GM12873 (cell line): ENCODE measurements at regions not wholly inside any gene's neighbourhood (a gene's known extent, or its start where the extent isn't known, plus 50 kb on each side); places are given as distances from the start of the nearest gene placed in this dataset.

Experiments
- TF ChIP-seq, protein P1 (sequence below): IDR thresholded peaks from 2 replicates; pipeline ENCODE4 v1.5.1; 2012; ENCODE audit warnings: low read depth, mild to moderate bottlenecking, moderate library complexity, low read length, control low read depth; ENCODE audit not compliant: insufficient read depth; ENCODE audit errors: missing control alignments

DNA sequence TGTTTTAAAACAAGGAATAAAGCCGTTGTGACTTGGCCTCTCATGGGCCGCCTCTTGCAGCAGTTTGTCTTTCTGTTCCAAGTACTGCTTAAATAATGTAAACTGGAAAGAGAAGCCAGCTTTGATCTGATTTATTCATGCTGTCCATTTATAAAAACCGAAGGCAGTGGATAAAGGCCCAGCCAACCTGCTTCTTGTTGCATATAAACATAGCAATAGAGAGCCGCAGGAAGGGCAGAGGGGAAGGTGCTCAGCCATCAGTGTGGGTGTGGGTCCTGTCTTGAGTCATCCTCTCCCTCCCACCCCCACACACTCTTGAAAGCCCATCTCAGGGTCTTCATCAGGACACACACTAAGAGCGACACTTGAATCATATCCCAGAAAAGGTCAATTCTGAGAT, 187.9 kb upstream of the FAM9B start:
- TF ChIP-seq, protein P1, sequence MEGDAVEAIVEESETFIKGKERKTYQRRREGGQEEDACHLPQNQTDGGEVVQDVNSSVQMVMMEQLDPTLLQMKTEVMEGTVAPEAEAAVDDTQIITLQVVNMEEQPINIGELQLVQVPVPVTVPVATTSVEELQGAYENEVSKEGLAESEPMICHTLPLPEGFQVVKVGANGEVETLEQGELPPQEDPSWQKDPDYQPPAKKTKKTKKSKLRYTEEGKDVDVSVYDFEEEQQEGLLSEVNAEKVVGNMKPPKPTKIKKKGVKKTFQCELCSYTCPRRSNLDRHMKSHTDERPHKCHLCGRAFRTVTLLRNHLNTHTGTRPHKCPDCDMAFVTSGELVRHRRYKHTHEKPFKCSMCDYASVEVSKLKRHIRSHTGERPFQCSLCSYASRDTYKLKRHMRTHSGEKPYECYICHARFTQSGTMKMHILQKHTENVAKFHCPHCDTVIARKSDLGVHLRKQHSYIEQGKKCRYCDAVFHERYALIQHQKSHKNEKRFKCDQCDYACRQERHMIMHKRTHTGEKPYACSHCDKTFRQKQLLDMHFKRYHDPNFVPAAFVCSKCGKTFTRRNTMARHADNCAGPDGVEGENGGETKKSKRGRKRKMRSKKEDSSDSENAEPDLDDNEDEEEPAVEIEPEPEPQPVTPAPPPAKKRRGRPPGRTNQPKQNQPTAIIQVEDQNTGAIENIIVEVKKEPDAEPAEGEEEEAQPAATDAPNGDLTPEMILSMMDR: no peak

DNA sequence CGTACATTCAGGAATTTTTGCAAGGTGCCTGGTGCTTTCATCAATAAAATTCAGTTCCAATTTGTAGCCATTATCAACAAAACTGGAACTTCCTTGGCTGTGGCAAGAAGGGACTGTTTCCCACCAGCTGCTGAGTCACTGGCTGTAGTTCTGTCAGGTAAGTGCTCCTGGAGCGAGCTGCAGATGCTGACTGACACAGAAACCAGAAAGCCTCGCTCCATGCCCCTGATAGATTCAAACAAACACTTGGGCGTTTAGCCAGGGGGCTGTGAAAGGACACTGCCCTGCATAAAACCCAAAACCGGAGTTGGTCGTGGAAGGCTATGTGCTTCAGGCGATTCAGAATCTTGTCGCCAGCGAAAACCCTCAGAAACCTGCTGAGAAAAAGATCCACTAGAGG, 188.4 kb upstream of the FAM9B start:
- TF ChIP-seq, protein P1: no peak

DNA sequence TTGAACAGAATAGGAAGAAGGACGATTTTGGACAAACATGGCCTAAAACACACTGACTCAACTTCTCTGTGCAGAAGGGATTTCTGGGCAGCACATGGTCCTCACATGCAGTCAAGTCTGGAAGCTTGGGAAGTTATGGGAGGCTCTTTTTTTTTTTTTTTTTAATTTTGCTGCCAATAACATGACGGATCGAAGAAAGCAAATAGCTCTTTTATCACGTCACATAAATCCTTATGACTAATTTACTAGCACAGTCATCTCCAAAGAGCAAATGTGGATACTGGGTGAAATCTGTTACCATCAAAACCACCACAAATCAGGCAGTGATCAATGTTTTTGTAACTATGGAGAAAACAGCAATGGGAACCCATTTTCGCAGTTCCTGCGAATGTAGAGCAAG, 193.3 kb upstream of the FAM9B start:
- TF ChIP-seq, protein P1: no peak

DNA sequence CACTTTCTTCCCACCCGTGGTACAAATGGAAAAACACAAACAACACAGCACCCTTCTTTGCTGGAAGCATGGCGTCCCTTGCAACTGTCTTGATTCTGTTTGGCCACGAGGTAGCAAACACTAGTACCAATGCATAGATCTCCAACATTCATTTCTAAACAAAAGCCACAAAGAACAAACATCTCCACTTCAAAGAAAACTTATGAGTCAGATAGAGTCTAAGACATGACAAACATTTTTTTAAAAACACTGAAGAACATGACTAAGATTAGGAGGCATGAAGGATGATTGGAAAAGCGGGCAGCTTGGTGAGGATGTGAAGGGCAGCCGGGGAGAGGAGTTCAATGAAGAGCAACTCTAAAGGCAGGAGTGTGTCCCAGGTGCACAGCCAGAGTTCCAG, 197.6 kb upstream of the FAM9B start:
- TF ChIP-seq, protein P1: no peak

DNA sequence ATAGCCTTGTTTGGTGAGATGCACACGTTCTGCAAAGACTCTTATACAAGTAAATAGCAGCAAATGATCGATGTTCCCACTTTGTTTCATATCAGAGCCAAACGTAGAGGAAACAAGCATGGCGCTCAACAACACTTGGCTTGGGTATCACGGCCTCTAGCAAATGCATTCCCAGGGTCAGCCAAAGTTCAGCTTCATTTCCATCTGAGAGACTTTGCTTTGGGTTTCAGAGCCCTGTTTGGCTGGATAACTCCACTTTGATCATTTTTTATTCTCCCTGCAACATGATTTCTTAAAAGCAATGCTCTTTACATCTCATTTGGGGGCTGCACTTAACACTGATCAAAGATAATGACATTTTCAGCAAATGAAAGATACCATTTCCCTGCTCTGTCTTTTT, 199.2 kb upstream of the FAM9B start:
- TF ChIP-seq, protein P1: no peak

DNA sequence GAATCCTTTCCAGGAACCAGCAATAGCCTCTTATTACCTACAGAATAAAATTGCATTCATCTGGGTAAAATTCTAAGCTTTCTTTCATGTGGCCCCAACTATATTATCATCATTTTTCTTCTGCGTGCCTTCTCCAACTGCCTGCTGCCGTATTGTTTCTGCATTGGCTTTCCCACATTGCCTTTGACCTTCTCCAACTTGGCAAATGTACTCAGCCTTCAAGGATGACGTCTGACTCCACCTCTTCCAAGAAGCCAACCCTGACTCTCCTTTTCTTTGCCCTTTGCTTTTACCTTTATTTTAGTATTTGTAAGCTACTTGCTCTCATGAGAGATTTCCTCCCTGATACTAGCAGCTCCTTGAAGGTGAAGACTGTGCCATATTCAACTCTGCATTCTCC, 200.4 kb upstream of the FAM9B start:
- TF ChIP-seq, protein P1: no peak

DNA sequence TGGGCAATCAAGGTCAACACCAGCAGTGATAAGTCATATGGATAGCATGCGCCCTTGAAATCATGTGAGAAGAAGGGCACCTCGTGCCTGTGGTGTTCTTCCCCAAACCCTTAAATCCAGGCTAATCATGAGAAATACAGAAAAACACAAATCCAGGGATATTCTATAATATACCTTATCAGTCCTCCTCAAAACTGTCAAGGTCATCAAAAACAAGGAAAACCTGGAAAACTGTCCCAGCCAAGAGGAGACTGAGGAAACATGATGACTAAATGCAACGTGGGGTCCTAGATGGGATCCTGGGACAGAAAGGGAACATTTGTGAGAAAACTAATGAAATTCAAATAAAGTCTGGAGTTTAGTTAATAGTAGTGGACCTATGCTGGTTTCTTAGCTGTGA, 201.8 kb upstream of the FAM9B start:
- TF ChIP-seq, protein P1: no peak
